Astrocyte (in vitro differentiated cells and primary cell): ENCODE measurements at regions not wholly inside any gene's neighbourhood (a gene's known extent, or its start where the extent isn't known, plus 50 kb on each side); places are given as distances from the start of the nearest gene placed in this dataset.

ENCODE experiments used
- DNase-seq: peaks from one replicate; pipeline ENCODE4 v3.0.0-alpha.2; 2010; ENCODE audit warnings: low read depth
- FAIRE-seq: peaks from 2 replicates; lab custom pipeline; 2011; peaks lifted over from hg19 to GRCh38; lab: Jason Lieb, UNC
- H2AFZ ChIP-seq: 2 replicates; pipeline ENCODE4 v1.6.0; 2012; ENCODE audit warnings: low read depth, low read length, inconsistent platforms
- H3K27ac ChIP-seq: 2 replicates; pipeline ENCODE4 v1.5.1; 2011; ENCODE audit warnings: low read depth, low read length, inconsistent platforms
- H3K27me3 ChIP-seq: 2 replicates; pipeline ENCODE4 v1.6.0; 2011; ENCODE audit warnings: low read length, inconsistent platforms; ENCODE audit not compliant: insufficient read depth
- H3K36me3 ChIP-seq: 2 replicates; pipeline ENCODE4 v1.5.1; 2011; ENCODE audit warnings: low read length, inconsistent platforms; ENCODE audit not compliant: insufficient read depth
- H3K4me1 ChIP-seq: 2 replicates; pipeline ENCODE4 v1.5.1; 2011; ENCODE audit warnings: low read length, inconsistent platforms; ENCODE audit not compliant: insufficient read depth
- H3K4me2 ChIP-seq: 2 replicates; pipeline ENCODE4 v1.6.0; 2012; ENCODE audit warnings: low read length, inconsistent platforms
- H3K4me3 ChIP-seq: 2 replicates; pipeline ENCODE4 v1.5.1; 2011; ENCODE audit warnings: low read depth, mild to moderate bottlenecking, low read length, inconsistent platforms; ENCODE audit not compliant: insufficient read depth
- H3K79me2 ChIP-seq: 2 replicates; pipeline ENCODE4 v1.6.0; 2012; ENCODE audit warnings: mild to moderate bottlenecking, low read length, inconsistent platforms; ENCODE audit not compliant: insufficient read depth
- H3K9ac ChIP-seq: 2 replicates; pipeline ENCODE4 v1.6.0; 2012; ENCODE audit warnings: mild to moderate bottlenecking, low read length, inconsistent platforms
- H3K9me3 ChIP-seq: 2 replicates; pipeline ENCODE4 v1.5.1; 2012; ENCODE audit warnings: low read depth, mild to moderate bottlenecking, low read length, inconsistent platforms; ENCODE audit not compliant: insufficient read depth
- H4K20me1 ChIP-seq: 2 replicates; pipeline ENCODE4 v1.6.0; 2012; ENCODE audit warnings: low read length, inconsistent platforms; ENCODE audit not compliant: insufficient read depth
- H3K27ac Mint-ChIP-seq: one replicate; pipeline ENCODE4 v1.8.0; 2021; ENCODE audit warnings: mild to moderate bottlenecking, mixed read lengths; ENCODE audit not compliant: unreplicated experiment
- H3K27me3 Mint-ChIP-seq: one replicate; pipeline ENCODE4 v1.8.0; 2021; ENCODE audit warnings: low read depth, mixed read lengths; ENCODE audit not compliant: unreplicated experiment
- H3K36me3 Mint-ChIP-seq: one replicate; pipeline ENCODE4 v1.8.0; 2021; ENCODE audit warnings: low read depth, mixed read lengths; ENCODE audit not compliant: unreplicated experiment
- H3K4me1 Mint-ChIP-seq: one replicate; pipeline ENCODE4 v1.8.0; 2021; ENCODE audit warnings: low read depth, mixed read lengths; ENCODE audit not compliant: unreplicated experiment
- H3K4me3 Mint-ChIP-seq: one replicate; pipeline ENCODE4 v1.8.0; 2021; ENCODE audit warnings: mild to moderate bottlenecking, moderate library complexity, mixed read lengths; ENCODE audit not compliant: unreplicated experiment
- H3K9me3 Mint-ChIP-seq: one replicate; pipeline ENCODE4 v1.8.0; 2021; ENCODE audit warnings: mild to moderate bottlenecking, mixed read lengths; ENCODE audit not compliant: unreplicated experiment
- CTCF ChIP-seq: IDR thresholded peaks from 2 replicates; pipeline ENCODE4 v1.5.1; 2011; ENCODE audit warnings: low read depth, mild to moderate bottlenecking, inconsistent platforms, low read length, moderate library complexity; ENCODE audit not compliant: insufficient read depth
- EZH2 ChIP-seq: IDR thresholded peaks from 2 replicates; pipeline ENCODE4 v1.6.1; 2012; ENCODE audit warnings: mild to moderate bottlenecking, low read length, inconsistent platforms; ENCODE audit not compliant: insufficient read depth

DNA sequence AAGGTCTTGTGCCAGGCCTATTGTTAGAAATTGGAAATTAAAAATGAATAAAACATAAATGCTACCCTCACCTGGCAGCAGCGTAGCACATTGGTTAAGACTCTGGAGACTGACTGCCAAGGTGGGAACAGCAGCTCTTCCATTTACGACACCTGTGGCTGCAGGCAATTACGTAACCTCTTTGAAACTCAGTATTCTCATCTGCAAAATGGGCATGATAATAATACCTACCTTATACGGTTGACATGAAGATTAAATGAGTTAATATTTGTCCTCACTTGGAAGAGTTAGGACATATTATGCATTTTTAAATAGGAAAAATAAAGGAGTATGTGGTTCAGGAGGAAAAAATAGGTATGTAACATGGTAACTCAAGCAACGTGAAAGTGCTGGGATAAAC lies 279.3 kb upstream of the NCKAP5 start:
- Histone ChIP-seq H3K9ac (no peak overlapping the region), H3K79me2 (no peaks in the 10 kb centered on the region), H3K4me1 (peaks cover 7% of the 10 kb centered on the region), H2AFZ (no peak overlapping the region), H3K27ac (no peak overlapping the region), H3K4me2 (no peak overlapping the region), H3K9me3 (no peaks in the 10 kb centered on the region), H3K36me3 (no peaks in the 10 kb centered on the region), H3K4me3 (no peak overlapping the region), H3K27me3 (no peaks in the 10 kb centered on the region), H4K20me1 (no peaks in the 10 kb centered on the region)
- Mint-ChIP-seq H3K27ac (no peak overlapping the region), H3K27me3 (no peaks in the 10 kb centered on the region), H3K4me1 (peaks cover 4% of the 10 kb centered on the region), H3K36me3 (peaks cover 2% of the 10 kb centered on the region), H3K9me3 (peaks cover 6% of the 10 kb centered on the region), H3K4me3 (no peak overlapping the region)
- no peak for TF ChIP-seq EZH2
- no peak for TF ChIP-seq CTCF
- no peak for DNase-seq
- no peak for FAIRE-seq

DNA sequence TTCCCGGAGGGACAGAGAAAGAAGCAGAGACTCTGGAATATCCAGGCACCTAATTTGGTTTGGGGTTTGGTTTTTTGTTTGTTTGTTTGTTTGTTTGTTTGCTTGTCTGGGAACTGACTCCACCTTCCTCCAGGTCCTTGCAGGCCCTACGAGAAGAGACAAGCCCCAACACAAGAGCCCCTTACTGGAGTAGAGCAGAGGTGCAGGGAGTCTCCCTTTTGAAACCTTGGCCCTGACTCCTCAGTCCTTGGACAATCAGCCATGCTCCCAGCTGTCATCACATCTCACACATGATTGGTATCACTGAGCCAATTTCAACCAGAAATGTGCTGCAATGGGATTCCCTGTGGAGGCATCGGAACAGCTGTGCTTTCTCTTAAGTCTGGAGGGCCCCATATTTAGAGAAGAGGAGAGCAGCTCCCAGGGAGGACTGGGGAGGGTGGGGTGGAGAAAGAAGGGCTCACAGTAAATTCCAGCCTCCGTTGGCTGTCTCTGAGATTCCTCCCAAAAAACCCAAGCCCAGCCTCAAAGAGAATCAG lies 279.9 kb upstream of the NCKAP5 start:
- Histone ChIP-seq H4K20me1 (no peaks in the 10 kb centered on the region), H3K27me3 (no peaks in the 10 kb centered on the region), H2AFZ (no peak overlapping the region), H3K4me3 (no peak overlapping the region), H3K4me1 (peaks cover 2% of the 10 kb centered on the region), H3K9me3 (no peaks in the 10 kb centered on the region), H3K36me3 (no peaks in the 10 kb centered on the region), H3K4me2 (no peak overlapping the region), H3K79me2 (no peaks in the 10 kb centered on the region), H3K27ac (no peak overlapping the region), H3K9ac (no peak overlapping the region)
- no peaks in the 10 kb centered on the region for H3K27me3 Mint-ChIP-seq
- DNase-seq (no peak), FAIRE-seq (no peak)
- H3K27ac Mint-ChIP-seq, result no peak overlapping the region
- peaks cover 2% of the 10 kb centered on the region for H3K36me3 Mint-ChIP-seq
- peaks cover 4% of the 10 kb centered on the region for H3K4me1 Mint-ChIP-seq
- H3K4me3 Mint-ChIP-seq, result no peak overlapping the region
- no peak for TF ChIP-seq CTCF
- no peak for TF ChIP-seq EZH2
- peaks cover 8% of the 10 kb centered on the region for H3K9me3 Mint-ChIP-seq

GRCh38 chr2:133849341-133849740 lies 281.1 kb upstream of the NCKAP5 start:
- H3K27me3 Mint-ChIP-seq, result no peaks in the 10 kb centered on the region
- Histone ChIP-seq H3K27me3 (no peaks in the 10 kb centered on the region), H3K36me3 (no peaks in the 10 kb centered on the region), H3K27ac (no peak overlapping the region), H3K9ac (no peak overlapping the region), H3K79me2 (no peaks in the 10 kb centered on the region), H3K4me3 (no peak overlapping the region), H3K4me2 (no peak overlapping the region), H3K9me3 (no peaks in the 10 kb centered on the region), H3K4me1 (no peaks in the 10 kb centered on the region), H4K20me1 (no peaks in the 10 kb centered on the region), H2AFZ (no peak overlapping the region)
- H3K4me1 Mint-ChIP-seq, result no peaks in the 10 kb centered on the region
- FAIRE-seq (no peak), DNase-seq (no peak)
- H3K27ac Mint-ChIP-seq, result no peak overlapping the region
- H3K9me3 Mint-ChIP-seq, result peaks cover 8% of the 10 kb centered on the region
- peaks cover 5% of the 10 kb centered on the region for H3K36me3 Mint-ChIP-seq
- no peak overlapping the region for H3K4me3 Mint-ChIP-seq
- no peak for TF ChIP-seq EZH2
- TF ChIP-seq CTCF, result no peak
